ENCODE measurements at regions not wholly inside any gene's neighbourhood (a gene's known extent, or its start where the extent isn't known, plus 50 kb on each side); places are given as distances from the start of the nearest gene placed in this dataset.

DNA sequence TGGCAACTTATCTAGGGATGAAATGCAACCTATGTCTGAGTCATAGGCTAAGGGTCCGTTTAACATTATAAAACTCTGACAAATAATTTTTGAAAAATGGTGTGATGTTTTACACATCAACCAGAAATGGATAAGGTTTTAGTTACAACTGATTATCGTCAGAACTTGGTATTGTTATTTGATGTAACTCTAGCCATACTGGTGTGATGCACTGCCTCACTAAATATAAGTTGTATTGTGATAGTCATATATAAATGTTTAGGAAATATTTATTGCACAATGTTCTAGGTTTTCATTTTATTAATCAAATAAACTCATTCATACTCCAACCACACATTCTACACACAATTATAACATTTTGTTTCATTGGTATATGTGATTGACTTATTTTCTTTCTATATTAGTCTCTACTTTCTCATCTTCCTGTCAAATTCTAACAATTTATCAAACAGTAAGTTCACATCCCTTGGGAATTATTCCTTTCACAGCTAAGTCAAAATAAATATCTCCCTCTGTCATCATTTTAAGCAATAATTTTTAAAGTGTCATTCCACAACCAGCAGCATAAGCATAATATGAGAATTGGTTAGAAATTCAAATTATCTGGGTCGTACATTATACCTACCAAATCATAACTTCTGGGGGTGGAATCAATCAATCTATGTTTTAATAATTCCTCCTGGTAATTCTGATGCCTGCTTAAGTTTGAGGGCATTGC, 873.9 kb downstream of the SLITRK1 start:
- no peaks in the 10 kb centered on the region for H3K79me2 ChIP-seq (replicated peaks; ENCODE audit: insufficient read depth, low read length)

DNA sequence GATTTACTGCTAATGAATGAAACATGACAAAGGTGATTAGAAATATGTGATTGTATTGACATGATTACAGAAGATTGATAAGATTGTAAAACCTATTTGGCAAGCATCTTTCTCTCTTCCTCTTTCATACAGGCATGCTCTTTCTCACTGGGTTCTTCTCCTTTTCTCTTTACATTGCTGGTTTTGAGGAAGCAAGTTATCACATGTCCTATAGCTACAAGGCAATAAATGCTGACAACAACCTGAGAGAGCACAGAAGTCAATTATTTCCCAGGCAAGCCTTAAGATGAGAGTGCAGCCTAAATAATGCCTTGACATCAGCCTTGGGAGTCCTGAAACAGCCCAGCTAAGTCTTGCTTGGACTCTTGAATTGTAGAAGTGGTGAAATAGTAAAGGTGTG, 875.0 kb downstream of the SLITRK1 start:
- H3K4me2 ChIP-seq (ENCODE audit: low read length), result no peak overlapping the region
- H3K27ac ChIP-seq (ENCODE audit: low read length), result no peak overlapping the region
- H3K4me3 ChIP-seq (ENCODE audit: low read length), result no peak overlapping the region
- no peaks in the 10 kb centered on the region for H3F3A ChIP-seq (ENCODE audit: insufficient read depth, low read length, poor library complexity, severe bottlenecking)
- no peaks in the 10 kb centered on the region for H4K20me1 ChIP-seq (ENCODE audit: insufficient read depth)
- no peaks in the 10 kb centered on the region for H3K79me2 ChIP-seq (replicated peaks; ENCODE audit: insufficient read depth, low read length)
- H3K36me3 ChIP-seq (ENCODE audit: insufficient read depth, low read length), result no peaks in the 10 kb centered on the region
- H3K9ac ChIP-seq (ENCODE audit: low read length), result no peak overlapping the region
- H3K27me3 ChIP-seq (ENCODE audit: insufficient read depth, low read depth, low read length), result no peaks in the 10 kb centered on the region
- no peaks in the 10 kb centered on the region for H3K9me2 ChIP-seq (ENCODE audit: insufficient read depth, low read length)
- TF ChIP-seq SMC3 (conservative IDR thresholded peaks at IDR 0.05; ENCODE audit: poor library complexity) (no peak), RAD21 (conservative IDR thresholded peaks at IDR 0.05) (no peak), EP300 (conservative IDR thresholded peaks at IDR 0.05; ENCODE audit: poor library complexity, severe bottlenecking) (no peak), TAF1 (IDR thresholded peaks at IDR 0.05; ENCODE audit: low read depth) (no peak), POLR2AphosphoS5 (IDR thresholded peaks at IDR 0.05) (no peak)
- no peak overlapping the region for H2AFZ ChIP-seq (ENCODE audit: low read depth, low read length)
- no peaks in the 10 kb centered on the region for H3K9me3 ChIP-seq (ENCODE audit: low read length)

More for the DNA sequence above, 873.9 kb downstream of the SLITRK1 start:
- no peak overlapping the region for H3K4me3 ChIP-seq (ENCODE audit: low read length)
- H3K27me3 ChIP-seq (ENCODE audit: insufficient read depth, low read depth, low read length), result no peaks in the 10 kb centered on the region
- H3K9me2 ChIP-seq (ENCODE audit: insufficient read depth, low read length), result no peaks in the 10 kb centered on the region
- TF ChIP-seq TAF1 (IDR thresholded peaks at IDR 0.05; ENCODE audit: low read depth), result no peak
- TF ChIP-seq EP300 (conservative IDR thresholded peaks at IDR 0.05; ENCODE audit: poor library complexity, severe bottlenecking), result peak; percentile 94
- TF ChIP-seq POLR2AphosphoS5 (IDR thresholded peaks at IDR 0.05), result peak; percentile 88
- H3K4me2 ChIP-seq (ENCODE audit: low read length), result no peak overlapping the region
- no peaks in the 10 kb centered on the region for H3F3A ChIP-seq (ENCODE audit: insufficient read depth, low read length, poor library complexity, severe bottlenecking)
- no peak overlapping the region for H2AFZ ChIP-seq (ENCODE audit: low read depth, low read length)
- H3K36me3 ChIP-seq (ENCODE audit: insufficient read depth, low read length), result no peaks in the 10 kb centered on the region
- no peak overlapping the region for H3K9ac ChIP-seq (ENCODE audit: low read length)
- no peak overlapping the region for H3K27ac ChIP-seq (ENCODE audit: low read length)
- H4K20me1 ChIP-seq (ENCODE audit: insufficient read depth), result no peaks in the 10 kb centered on the region
- H3K9me3 ChIP-seq (ENCODE audit: low read length), result no peaks in the 10 kb centered on the region

DNA sequence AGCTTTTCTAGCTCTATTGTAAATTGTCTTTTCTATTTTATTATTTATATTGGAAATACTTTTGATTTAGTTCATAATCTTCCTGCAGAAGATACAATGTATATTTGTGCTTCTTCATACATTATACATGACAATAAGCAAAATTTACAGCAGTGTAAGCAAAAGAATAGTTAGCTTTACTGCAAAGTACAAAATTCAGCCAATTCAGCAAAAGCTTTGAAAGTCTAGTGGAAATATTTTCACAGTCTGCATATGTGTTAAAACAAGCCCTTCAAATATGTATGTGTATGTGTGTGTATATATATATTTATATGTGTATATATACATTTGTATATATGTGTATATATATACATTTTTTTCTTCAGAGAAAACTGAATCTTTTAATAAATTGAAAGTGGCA, 879.1 kb downstream of the SLITRK1 start:
- H3K9ac ChIP-seq (ENCODE audit: low read length), result no peak overlapping the region
- H4K20me1 ChIP-seq (ENCODE audit: insufficient read depth), result no peaks in the 10 kb centered on the region
- no peaks in the 10 kb centered on the region for H3F3A ChIP-seq (ENCODE audit: insufficient read depth, low read length, poor library complexity, severe bottlenecking)
- no peak overlapping the region for H3K4me3 ChIP-seq (ENCODE audit: low read length)
- H3K9me3 ChIP-seq (ENCODE audit: low read length), result no peaks in the 10 kb centered on the region
- no peak for TF ChIP-seq EP300 (conservative IDR thresholded peaks at IDR 0.05; ENCODE audit: poor library complexity, severe bottlenecking)
- no peak for TF ChIP-seq POLR2AphosphoS5 (IDR thresholded peaks at IDR 0.05)
- TF ChIP-seq, protein P1, sequence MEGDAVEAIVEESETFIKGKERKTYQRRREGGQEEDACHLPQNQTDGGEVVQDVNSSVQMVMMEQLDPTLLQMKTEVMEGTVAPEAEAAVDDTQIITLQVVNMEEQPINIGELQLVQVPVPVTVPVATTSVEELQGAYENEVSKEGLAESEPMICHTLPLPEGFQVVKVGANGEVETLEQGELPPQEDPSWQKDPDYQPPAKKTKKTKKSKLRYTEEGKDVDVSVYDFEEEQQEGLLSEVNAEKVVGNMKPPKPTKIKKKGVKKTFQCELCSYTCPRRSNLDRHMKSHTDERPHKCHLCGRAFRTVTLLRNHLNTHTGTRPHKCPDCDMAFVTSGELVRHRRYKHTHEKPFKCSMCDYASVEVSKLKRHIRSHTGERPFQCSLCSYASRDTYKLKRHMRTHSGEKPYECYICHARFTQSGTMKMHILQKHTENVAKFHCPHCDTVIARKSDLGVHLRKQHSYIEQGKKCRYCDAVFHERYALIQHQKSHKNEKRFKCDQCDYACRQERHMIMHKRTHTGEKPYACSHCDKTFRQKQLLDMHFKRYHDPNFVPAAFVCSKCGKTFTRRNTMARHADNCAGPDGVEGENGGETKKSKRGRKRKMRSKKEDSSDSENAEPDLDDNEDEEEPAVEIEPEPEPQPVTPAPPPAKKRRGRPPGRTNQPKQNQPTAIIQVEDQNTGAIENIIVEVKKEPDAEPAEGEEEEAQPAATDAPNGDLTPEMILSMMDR (IDR thresholded peaks at IDR 0.05; ENCODE audit: poor library complexity, severe bottlenecking), result no peak
- TF ChIP-seq, protein P2, sequence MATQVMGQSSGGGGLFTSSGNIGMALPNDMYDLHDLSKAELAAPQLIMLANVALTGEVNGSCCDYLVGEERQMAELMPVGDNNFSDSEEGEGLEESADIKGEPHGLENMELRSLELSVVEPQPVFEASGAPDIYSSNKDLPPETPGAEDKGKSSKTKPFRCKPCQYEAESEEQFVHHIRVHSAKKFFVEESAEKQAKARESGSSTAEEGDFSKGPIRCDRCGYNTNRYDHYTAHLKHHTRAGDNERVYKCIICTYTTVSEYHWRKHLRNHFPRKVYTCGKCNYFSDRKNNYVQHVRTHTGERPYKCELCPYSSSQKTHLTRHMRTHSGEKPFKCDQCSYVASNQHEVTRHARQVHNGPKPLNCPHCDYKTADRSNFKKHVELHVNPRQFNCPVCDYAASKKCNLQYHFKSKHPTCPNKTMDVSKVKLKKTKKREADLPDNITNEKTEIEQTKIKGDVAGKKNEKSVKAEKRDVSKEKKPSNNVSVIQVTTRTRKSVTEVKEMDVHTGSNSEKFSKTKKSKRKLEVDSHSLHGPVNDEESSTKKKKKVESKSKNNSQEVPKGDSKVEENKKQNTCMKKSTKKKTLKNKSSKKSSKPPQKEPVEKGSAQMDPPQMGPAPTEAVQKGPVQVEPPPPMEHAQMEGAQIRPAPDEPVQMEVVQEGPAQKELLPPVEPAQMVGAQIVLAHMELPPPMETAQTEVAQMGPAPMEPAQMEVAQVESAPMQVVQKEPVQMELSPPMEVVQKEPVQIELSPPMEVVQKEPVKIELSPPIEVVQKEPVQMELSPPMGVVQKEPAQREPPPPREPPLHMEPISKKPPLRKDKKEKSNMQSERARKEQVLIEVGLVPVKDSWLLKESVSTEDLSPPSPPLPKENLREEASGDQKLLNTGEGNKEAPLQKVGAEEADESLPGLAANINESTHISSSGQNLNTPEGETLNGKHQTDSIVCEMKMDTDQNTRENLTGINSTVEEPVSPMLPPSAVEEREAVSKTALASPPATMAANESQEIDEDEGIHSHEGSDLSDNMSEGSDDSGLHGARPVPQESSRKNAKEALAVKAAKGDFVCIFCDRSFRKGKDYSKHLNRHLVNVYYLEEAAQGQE (IDR thresholded peaks at IDR 0.05; ENCODE audit: borderline replicate concordance), result no peak
- TF ChIP-seq RAD21 (conservative IDR thresholded peaks at IDR 0.05), result no peak
- no peak for TF ChIP-seq SMC3 (conservative IDR thresholded peaks at IDR 0.05; ENCODE audit: poor library complexity)
- TF ChIP-seq EZH2 (IDR thresholded peaks at IDR 0.05; ENCODE audit: borderline replicate concordance, insufficient read depth, low read length, poor library complexity, severe bottlenecking), result no peak
- no peak for TF ChIP-seq TAF1 (IDR thresholded peaks at IDR 0.05; ENCODE audit: low read depth)
- no peak for TF ChIP-seq MXI1 (conservative IDR thresholded peaks at IDR 0.05; ENCODE audit: poor library complexity, severe bottlenecking)
- H3K79me2 ChIP-seq (replicated peaks; ENCODE audit: insufficient read depth, low read length), result no peaks in the 10 kb centered on the region
- no peak overlapping the region for H3K27ac ChIP-seq (ENCODE audit: low read length)
- H3K27me3 ChIP-seq (ENCODE audit: insufficient read depth, low read depth, low read length), result no peaks in the 10 kb centered on the region
- no peaks in the 10 kb centered on the region for H3K36me3 ChIP-seq (ENCODE audit: insufficient read depth, low read length)
- no peak overlapping the region for H2AFZ ChIP-seq (ENCODE audit: low read depth, low read length)
- no peaks in the 10 kb centered on the region for H3K9me2 ChIP-seq (ENCODE audit: insufficient read depth, low read length)
- no peak overlapping the region for H3K4me2 ChIP-seq (ENCODE audit: low read length)
